Tibial artery (tissue), 4 donors: ENCODE measurements at regions not wholly inside any gene's neighbourhood (a gene's known extent, or its start where the extent isn't known, plus 50 kb on each side); places are given as distances from the start of the nearest gene placed in this dataset.

ENCODE experiments used
- DNase-seq, 2 donors: peaks; one replicate each; pipeline ENCODE4 v3.0.0-alpha.2; 2019
- H3K27ac ChIP-seq, 2 donors: fragments of 200-600 bp; sonication (generic) in 1 of 2; 1 replicate in 1 of 2; 2 replicates in 1 of 2; pipeline ENCODE4 v1.5.1; 2018 to 2019; ENCODE audit warnings: mild to moderate bottlenecking in 1 of 2
- H3K27me3 ChIP-seq, 2 donors: fragments of 200-600 bp; sonication (generic) in 1 of 2; one replicate each; pipeline versions ENCODE4 v1.5.1 to v1.6.0; 2016 to 2019
- H3K36me3 ChIP-seq, 3 donors: fragments of 200-600 bp; sonication (generic) in 2 of 3; one replicate each; pipeline ENCODE4 v1.5.1; 2016 to 2019; ENCODE audit warnings: mild to moderate bottlenecking in 2 of 3
- H3K4me1 ChIP-seq, 4 donors: fragments of 200-600 bp; sonication (generic) in 2 of 4; 1 replicate in 3 of 4; 2 replicates in 1 of 4; pipeline ENCODE4 v1.5.1; 2016 to 2019
- H3K4me3 ChIP-seq, 2 donors: fragments of 200-600 bp; sonication (generic) in 1 of 2; 1 replicate in 1 of 2; 2 replicates in 1 of 2; pipeline ENCODE4 v1.5.1; 2018 to 2019; ENCODE audit warnings: mild to moderate bottlenecking in 2 of 2
- H3K9me3 ChIP-seq, 3 donors: fragments of 200-600 bp; sonication (generic) in 1 of 3; one replicate each; pipeline ENCODE4 v1.5.1; 2016 to 2019
- CTCF ChIP-seq, 2 experiments: fragments of 200-600 bp in 1 of 2; fragments of 450-650 bp in 1 of 2; IDR thresholded peaks; one replicate each; pipeline ENCODE4 v1.5.1; 2017 to 2019; ENCODE audit warnings: antibody characterized with exemption in 2 of 2, mild to moderate bottlenecking in 1 of 2, moderate library complexity in 1 of 2
- intact Hi-C: fragments of 100-400 bp; cut with DNase I; formaldehyde crosslinking; loops from one replicate; pipeline ENCODE4 v1.15.0; 2023; ENCODE audit warnings: low total_unique reads

DNA sequence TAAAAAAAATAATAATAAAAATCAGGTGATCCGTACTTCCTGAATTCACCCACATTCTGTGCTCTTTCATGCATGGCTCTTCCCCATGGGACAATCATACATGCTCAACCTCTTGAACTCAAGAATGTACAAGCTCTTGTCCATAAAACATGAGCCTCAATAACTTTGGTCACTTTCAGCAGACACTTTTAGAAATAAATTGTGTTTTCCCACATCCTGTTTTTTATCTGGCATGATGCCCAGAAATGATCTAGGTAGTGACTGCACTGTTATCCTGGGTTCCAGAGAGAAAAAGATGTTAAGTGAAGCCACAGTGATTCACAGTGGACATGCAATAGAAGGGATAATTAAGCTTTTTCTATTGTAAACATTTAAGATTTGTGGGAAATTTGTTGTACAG is 537.6 kb upstream of the TMEM132C start:
- intact Hi-C loops, result no loop called here
- no peaks in the 10 kb centered on the region for H3K9me3 ChIP-seq
- H3K4me3 ChIP-seq, result no peak overlapping the region
- no peaks in the 10 kb centered on the region for H3K4me1 ChIP-seq
- H3K27me3 ChIP-seq, result no peaks in the 10 kb centered on the region
- TF ChIP-seq CTCF (IDR thresholded peaks at IDR 0.05), result no peak
- H3K27ac ChIP-seq, result no peak overlapping the region
- DNase-seq, result no peak
- no peaks in the 10 kb centered on the region for H3K36me3 ChIP-seq

- no peaks in the 10 kb centered on the region for H3K9me3 ChIP-seq
- no peaks in the 10 kb centered on the region for H3K4me1 ChIP-seq
- no peak for DNase-seq
- TF ChIP-seq CTCF (IDR thresholded peaks at IDR 0.05), result no peak
- no peak overlapping the region for H3K4me3 ChIP-seq
- H3K27me3 ChIP-seq, result no peaks in the 10 kb centered on the region
- intact Hi-C loops, result no loop called here
- H3K27ac ChIP-seq, result no peak overlapping the region
- H3K36me3 ChIP-seq, result no peaks in the 10 kb centered on the region
Measured at GRCh38 chr12:127731657-127732056, 535.3 kb upstream of the TMEM132C start.

- no peak for TF ChIP-seq CTCF (IDR thresholded peaks at IDR 0.05)
- Histone ChIP-seq H3K27me3 (no peaks in the 10 kb centered on the region), H3K4me1 (no peaks in the 10 kb centered on the region), H3K9me3 (no peaks in the 10 kb centered on the region), H3K4me3 (no peak overlapping the region), H3K27ac (no peak overlapping the region), H3K36me3 (no peaks in the 10 kb centered on the region)
- no peak for DNase-seq
- intact Hi-C loops, result no loop called here
Measured at GRCh38 chr12:127742231-127742630, 524.7 kb upstream of the TMEM132C start.

DNA sequence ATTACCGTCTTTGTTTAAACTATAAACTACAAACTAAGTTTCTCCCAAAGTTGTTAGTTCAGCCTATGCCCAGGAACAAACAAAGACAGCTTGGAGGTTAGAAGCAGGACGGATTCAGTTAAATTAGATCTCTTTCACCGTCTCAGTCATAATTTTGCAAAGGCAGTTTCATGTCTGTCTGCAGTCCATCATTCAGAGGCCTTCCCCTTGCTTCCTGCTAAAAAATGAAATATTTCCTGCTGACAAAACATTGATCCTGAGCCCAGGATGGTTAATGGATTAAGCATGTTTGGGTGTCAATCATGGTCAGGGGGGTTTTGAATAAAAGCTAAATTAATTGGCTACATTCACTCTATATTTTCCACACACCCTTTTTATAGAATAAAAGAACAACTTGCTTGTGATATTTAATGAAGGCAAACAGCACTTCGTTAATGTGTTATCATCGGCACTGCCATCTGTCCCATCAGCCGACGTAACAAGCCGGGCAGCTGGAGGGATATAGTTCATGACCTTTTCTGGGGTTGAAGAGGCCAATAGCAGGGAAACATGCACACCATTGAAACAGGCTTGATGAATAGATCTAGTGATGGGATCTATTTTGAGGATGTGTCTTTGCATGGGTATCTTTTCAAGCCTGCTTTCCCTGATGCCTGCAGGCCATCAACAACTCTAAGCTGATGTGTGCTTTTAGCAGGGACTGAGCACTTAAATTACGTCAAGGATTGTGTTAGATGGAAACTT is 521.3 kb upstream of the TMEM132C start:
- no peak overlapping the region for H3K27ac ChIP-seq
- intact Hi-C loops, result no loop called here
- H3K9me3 ChIP-seq, result no peaks in the 10 kb centered on the region
- H3K4me1 ChIP-seq, result no peaks in the 10 kb centered on the region
- no peak for DNase-seq
- H3K36me3 ChIP-seq, result no peaks in the 10 kb centered on the region
- no peak for TF ChIP-seq CTCF (IDR thresholded peaks at IDR 0.05)
- no peaks in the 10 kb centered on the region for H3K27me3 ChIP-seq
- no peak overlapping the region for H3K4me3 ChIP-seq

DNA sequence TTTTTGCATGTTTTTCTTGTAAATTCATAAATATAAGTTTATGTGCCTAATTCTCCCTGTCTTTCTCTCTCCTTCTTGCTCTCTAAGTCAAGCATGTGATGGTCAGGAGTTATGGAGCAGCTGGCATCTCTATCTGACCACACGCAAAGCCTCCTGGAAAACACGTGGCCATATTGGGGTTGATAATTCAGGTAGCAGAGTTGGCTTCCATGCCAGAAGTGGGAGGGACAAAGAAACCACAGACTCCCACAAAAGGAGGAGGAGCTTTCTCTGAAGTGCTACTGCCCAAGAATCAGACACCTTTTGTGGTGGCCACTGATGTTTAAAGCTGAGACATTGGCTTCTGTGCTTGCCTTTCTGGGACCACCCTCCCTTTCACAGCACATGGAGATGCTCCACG is 517.6 kb upstream of the TMEM132C start:
- H3K36me3 ChIP-seq, result no peaks in the 10 kb centered on the region
- no peak for TF ChIP-seq CTCF (IDR thresholded peaks at IDR 0.05)
- peaks cover 0 to 3% of the 10 kb centered on the region in 2 donors for H3K27me3 ChIP-seq
- intact Hi-C loops, result no loop called here
- no peak overlapping the region for H3K4me3 ChIP-seq
- no peaks in the 10 kb centered on the region for H3K4me1 ChIP-seq
- DNase-seq, result no peak
- no peak overlapping the region for H3K27ac ChIP-seq
- H3K9me3 ChIP-seq, result no peaks in the 10 kb centered on the region
